Pulmonary artery endothelial cell (primary cell): ENCODE measurements at regions not wholly inside any gene's neighbourhood (a gene's known extent, or its start where the extent isn't known, plus 50 kb on each side); places are given as distances from the start of the nearest gene placed in this dataset.
"Not testable (repeated sequence)": the region's sequence is repeated elsewhere in the genome, so short reads cannot be mapped to it uniquely, and the experiment has no call there.

Source experiments
- DNase-seq: peaks from one replicate; pipeline ENCODE4 v3.0.0-alpha.2; 2011; ENCODE audit warnings: low read depth, low spot score

DNA sequence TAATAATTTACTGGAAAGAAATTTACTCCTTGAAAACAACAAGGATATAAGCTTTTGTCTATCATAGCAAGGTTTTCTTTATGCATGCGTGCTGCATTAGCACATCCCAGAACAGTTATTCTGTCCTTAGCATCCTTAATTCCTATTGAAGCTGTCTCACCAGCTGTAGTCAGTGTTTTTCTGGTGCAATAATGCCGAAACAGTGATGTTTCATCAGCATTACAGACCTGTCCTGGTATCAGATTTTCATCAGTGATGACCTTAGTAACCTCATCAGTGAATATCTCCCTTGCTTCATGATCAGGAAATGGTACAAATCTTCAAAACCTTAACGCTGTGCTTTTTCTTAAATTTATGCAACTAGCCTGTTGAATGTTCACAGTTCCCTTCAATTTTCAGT is 264.7 kb upstream of the STARD13 start:
- DNase-seq, result no peak

DNA sequence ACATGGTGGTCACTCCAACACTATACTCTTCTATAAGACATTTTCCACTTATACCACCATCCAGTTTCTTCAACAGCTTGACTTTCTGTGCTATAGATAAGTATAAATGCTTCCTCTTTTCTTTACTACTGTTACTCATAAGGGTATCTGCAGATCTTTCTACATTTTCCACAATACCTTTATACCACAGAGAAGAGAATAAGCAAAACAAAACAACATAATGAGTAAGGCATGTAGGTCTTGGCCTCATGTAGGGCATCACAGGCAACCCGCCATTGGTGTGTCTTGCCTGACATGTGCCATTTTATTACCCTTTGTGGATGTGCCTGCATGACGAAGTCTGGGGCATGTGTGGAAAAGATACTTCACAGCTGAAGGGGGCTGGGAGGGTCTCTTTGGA is 265.3 kb upstream of the STARD13 start:
- DNase-seq, result no peak

DNA sequence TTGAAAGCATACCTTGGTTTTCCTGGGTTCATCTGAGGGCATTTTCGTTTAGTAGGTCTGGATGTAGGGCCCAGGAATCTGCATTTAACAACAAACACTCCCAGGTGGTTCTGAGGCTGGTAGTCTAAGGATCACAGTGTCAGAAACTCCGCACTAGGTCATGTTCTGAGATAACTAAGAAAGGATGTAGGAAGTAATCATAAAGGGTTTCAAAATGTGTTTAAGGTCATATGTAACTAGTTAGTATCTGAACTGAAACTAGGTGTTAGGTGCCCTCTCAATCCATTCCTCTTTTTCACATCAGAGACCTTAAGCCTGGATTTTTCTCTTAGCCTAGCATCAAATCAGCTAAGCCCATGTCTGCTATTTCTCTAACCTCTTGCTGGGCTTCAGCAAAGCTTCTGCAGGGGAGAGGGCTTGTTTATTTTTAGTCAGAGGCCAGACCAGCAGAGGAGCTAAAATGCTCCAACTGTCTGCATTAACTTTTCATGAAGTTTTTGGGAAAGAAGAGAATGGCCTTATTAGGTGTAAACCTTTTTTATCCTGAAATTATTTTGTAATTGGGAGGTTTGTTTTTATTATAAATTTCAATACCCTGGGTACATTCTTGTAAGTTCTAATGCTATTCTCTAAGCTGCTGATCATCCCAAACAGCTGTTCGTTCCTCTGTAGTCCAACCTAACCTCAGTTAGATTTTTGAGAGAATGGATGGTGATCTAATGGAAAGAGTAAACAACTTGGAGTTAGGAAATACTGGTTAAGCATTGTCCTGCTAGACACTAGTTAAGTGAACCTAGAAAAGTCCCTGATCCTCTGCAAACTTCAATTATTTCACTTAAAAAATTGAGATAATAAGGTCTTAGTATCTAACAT is 262.8 kb upstream of the RFC3 start:
- no peak for DNase-seq

DNA sequence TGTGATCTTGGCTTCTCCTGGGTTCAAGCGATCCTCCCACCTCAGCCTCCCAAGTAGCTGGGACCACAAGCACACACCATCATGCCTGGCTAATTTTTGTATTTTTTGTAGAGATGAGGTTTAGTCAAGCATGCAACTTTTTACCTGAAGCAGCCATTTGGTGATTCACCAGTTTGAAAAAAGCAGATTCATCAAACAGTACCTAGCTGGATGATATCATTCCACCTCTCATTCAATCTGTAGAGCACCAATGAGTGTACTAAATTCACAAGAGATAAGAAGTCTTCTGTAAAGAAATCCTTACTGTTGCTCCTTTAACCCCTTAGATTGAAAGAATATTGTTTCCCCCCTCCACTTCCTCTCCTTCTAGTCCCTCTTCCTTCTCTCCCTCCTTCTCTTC is 261.1 kb upstream of the RFC3 start:
- DNase-seq, result no peak

DNA sequence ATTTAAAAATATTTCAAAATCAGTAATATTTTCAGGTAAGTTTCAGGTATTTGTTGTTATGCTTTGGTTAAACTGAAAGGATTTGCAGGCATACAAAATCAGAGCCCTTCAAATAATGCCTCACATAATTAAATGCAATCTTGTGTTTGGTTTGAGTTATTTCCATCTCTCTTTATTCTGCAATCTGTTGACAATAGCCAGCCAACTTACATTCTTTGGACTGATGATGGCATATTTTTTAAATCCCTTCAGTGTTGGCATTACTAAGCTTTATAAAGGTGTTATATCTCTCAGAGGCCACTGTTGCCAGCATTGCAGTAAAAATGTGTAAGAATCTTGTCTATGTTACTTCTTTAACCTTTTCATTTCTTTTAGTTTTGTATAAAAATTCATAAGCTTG is 257.2 kb upstream of the RFC3 start:
- DNase-seq, result no peak

DNA sequence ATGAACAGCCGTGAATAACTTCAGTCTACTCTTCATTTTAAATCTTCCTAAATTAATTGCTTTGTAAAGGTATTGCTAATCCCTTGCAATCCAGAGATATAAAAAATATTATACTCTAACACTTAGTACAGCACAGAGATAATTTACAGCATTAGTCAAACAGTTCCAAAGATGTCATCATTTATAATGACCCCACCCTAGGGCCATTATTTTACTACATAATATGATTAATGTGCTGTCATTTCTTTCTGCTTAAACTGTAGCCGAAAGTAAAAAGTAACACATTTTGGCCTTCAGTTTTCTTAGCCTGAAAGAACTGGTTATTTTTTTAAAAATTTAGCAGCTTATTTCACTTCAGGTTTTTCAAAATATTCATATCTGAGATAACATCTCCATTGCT is 256.3 kb upstream of the RFC3 start:
- DNase-seq, result no peak

DNA sequence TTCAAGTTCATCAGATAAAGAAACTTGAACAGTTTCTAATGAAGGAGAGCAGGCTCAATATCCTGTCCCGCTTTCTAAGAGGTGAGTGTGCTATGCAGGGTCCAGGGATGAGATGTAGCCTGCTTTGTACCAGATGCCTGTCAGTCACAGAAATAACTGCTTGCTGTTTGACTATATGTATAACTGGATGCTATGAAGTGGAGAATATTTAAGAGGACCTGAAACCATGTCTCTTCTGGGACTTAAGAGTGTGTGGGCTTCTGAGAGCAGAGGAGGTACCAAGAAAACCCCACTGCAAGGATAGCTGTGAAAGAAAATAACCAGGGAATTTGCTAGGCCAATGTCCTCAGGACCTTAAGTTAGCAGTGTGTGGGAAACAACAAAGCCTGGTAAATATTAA is 246.3 kb upstream of the RFC3 start:
- no peak for DNase-seq

DNA sequence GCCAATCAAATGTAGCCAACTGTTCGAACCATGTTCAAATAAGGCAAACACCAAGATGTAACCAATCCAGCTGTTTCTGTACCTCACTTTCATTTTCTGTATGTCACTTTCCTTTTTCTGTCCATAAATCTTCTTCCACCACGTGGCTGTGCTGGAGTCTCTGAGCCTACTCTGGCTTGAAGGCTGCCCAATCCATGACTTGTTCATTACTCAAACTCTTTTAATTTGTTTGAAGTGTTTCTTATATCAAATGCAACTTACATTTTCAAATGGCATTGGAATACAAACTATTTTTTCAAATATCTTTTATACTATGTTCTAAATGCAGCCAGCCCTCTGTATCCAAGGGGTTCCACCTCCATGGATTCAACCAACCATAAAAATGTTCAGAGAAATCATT is 245.6 kb upstream of the RFC3 start:
- not testable (repeated sequence) for DNase-seq

DNA sequence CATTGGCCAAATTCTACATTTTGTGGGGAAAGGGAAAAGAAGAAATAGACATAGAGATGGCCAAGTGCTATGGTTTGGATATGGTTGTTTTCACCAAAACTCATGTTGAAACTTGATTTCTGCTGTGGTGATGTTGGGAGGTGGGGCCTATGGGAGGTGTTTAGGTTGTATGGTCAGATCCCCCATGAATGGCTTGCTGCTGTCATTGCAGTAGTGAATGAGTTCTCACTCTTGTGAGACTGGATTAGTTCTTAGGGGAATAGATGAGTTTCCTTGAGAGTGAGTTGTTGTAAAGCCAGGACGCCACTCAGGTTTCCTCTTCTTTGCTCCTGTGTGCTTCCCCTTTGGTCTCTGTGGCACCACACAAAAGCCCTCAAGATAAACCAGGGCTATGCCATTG is 242.6 kb upstream of the RFC3 start:
- DNase-seq, result no peak

DNA sequence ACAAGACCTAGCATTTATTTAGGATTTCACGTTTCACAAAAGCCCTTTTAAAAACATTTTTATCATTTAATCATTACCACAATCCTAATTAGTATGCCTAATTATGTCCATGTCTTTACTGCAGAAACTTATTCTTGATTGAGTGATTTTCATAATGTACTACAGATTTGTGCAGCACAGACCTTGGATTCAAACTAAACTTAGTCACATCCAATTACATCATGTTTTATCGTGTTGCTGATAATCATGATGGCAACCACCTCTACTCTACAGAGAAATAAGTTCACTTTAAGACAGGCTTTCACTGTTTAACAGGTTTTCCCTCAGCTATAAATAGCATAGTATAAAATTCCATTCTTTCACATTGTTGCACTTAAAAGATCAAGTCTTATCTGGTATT is 240.9 kb upstream of the RFC3 start:
- no peak for DNase-seq

DNA sequence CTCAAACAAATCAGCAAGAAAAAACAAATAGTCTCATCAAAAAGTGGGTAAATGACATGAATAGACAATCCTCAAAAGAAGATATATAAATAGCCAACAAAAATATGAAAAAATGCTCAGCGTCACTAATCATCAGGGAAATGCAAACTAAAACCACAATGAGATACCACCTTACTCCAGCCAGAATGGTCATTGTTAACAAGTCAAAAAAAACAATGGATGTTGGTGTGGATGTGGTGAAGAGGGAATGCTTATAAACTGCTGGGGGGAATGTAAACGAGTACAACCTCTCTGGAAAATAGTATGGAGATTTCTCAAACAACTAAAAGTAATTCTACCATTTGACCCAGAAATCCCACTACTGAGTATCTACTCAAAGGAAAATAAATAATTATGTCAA is 239.2 kb upstream of the RFC3 start:
- DNase-seq, result no peak

DNA sequence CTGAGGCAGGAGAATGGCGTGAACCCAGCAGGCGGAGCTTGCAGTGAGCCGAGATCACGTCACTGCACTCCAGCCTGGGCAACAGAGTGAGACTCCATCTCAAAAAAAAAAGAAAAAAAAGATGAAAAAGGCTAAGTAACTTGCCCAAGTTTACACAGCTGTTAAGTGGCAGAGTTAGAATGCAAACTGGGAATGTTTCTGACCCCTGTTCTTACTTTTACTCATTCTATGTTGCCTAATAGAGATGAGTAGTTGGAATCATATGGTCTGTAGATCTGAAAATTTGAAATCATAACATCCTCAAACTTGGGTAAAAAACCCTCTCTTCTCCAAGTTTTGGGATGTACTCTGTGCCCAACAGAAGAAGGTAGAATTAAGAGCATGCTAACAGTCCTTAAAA is 235.8 kb upstream of the RFC3 start:
- no peak for DNase-seq

DNA sequence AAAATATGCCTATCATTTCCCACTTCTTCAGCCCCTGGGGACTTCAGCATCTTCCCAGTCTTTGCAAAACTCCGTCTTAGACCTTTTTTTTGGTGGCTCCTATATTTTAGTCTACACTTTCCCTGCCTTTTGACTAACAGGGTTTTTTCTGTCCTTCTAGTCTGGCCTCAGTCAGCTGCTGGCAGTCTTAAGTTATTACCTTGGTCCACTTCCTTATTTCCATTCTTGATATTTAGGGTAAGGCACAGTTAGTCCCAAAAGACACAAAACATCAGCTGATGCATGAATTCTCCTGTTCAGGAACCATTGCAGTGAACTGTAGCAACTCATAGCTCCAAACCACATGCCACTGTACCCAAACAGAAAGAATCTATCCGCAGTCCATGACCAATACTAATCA is 234.6 kb upstream of the RFC3 start:
- DNase-seq, result no peak

DNA sequence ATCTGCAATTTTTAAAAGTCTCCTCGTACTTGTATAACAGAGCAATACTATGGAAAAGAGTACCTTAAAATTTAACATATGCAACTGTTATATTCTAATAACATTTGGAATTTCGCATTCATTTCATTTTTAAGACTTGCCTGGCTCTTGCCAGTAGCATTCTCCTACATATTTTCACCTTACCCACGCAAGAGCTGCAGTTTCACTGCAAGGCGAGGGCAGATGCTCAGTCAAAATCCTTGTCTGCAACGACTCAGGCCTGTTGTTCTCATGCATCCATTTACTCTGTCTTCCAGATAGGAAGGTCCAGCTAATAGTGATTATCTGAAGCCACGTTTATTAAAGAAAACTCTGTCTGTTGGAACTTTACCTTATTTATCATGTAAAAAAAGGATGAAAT is 227.0 kb upstream of the RFC3 start:
- DNase-seq, result no peak

DNA sequence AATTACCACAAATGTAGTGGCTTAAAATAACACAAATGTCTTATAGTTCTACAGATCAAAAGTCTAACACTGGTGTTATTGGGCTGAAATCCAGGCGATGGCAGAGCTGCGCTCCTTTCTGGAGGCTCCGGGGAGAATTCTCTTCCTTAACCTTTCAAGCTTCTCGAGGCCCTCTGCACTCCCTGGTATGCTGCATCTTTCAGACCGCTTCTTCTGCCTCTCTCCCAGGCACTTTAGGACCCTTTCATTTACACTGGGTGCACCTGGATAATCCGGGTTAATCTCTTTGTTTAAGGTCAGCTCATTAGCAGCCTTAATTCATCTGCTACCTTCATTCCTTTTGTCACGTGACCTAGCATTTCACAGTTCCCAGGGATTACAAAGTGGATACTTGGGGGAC is 211.3 kb upstream of the RFC3 start:
- DNase-seq, result no peak

DNA sequence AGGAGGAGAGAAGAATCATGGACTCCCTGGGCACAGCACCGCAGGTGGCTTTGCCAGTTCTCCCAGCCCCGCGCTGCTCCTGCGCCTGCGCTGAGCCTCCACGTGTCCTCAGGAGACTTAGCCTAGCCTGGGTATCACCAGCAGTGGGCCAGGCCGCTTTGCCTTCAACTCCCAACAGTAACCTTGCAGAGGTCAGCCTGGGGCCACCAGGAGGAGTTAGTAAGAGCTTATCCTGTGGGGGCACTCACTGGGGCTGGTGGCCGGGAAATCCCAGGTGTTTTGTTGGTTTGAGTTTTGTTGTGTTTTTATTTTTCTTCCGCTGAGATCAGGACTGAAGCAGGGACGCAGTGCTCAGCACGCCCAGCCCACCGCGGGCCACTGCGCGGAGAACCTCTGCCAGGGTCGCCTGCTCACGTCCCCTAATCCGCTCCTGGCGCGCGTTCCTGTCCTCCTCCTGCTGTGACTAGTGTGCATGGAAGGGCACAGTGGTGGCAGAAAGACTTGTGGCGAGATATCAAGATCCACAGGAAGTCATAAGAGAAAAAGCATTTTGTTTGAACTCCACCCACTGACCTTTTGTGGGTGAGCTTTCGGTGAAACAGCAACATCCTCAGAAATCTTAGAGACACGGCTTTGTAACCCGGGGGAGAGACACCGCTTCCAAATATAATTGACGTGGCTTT is 207.4 kb upstream of the RFC3 start:
- DNase-seq, result no peak

DNA sequence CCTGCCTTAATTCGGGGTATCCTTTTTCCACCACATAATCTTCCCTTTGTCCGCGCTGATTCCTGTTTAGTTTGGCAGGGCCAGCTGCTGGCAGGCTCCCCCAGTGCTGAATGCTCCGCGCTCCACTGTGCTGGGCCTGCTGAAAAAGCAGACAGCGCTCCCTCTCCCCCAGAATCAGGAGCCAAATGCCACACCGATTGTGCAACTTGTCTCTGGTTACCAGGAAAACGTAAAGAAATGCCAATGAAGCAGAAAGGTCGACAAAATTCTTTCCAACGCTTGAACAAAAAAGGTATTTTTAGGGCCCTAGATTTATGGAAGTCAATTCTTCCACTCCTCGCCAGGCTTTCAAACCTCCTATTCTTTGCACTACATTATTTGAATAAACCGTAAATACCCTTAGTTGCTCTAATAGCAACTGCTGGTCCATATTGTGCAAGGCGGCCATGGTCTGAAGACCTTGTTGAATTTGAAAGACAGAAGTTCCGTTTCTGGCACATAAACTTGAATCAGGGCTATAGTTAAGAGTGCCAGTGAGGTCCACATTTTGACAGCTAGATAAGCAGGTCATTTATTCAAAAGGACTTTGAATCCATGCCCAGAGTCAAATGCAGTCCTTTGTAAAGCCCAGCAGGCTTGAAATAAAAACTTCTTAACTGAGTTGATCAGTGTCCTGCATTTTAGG is 206.7 kb upstream of the RFC3 start:
- DNase-seq, result peak; percentile 0

DNA sequence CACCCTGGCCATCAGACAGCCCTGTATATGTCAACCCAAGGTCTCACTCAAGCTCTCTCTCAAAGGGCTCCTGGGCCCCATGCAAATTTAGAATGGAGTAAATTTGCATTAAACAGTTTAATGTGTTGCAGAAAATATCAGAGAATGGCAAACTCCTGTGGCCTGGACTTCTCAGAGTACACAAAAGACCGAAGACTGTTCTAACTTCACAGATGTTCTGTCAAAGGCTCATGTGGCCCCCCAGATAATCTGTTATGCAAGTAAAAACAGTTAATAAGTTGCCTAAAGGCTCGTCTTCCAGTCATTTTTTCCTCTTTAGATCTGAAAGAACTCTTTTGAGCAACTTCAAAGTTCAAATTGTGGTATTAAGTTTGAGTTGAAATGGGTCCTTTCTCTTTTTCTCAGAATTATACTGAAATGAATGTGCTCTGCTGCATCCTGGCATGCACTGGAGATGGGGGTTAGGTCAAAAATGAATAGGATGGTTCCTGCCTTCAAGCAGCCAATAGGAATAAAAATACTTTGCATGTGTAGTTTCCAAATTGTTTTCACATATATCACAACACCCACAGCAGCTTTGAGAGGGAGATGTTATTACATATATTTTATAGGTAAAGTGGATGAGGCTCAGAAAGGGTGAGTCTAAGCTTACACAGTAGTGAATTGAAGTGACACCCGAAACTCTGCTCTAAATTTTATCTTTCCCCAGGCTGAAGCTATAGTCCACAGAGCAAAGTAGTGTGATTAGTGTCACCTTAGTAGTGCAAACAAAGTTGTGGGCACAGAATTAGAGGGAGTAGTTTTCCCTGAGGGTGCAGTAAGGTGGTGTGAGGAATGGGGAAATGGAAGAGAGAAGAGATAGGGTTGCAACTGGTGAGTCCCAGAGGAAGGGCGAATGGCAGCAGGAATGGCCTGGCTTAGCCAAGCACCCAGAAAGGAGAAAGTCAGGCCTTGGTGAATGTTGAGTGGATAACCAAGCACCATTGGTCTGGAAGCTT is 205.0 kb upstream of the RFC3 start:
- DNase-seq, result no peak

DNA sequence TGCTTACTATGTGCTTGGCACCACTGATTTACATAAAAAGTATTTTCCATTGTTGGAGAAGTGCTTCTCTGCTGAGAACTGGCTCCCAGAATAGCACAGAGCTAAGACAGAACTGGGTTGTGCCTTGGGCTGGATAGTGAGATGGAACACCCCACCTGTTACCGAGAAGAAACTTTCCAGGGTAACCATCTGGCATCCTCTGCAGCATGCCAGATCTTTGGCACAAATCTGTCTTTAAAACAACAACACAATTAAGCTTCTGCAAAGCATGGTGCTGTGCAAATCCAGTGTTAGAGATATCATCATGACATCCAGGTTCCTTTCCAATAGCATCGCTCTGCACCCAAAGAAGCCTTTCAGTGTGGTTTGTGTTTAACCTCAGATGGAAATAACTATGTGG is 202.5 kb upstream of the RFC3 start:
- DNase-seq, result no peak

DNA sequence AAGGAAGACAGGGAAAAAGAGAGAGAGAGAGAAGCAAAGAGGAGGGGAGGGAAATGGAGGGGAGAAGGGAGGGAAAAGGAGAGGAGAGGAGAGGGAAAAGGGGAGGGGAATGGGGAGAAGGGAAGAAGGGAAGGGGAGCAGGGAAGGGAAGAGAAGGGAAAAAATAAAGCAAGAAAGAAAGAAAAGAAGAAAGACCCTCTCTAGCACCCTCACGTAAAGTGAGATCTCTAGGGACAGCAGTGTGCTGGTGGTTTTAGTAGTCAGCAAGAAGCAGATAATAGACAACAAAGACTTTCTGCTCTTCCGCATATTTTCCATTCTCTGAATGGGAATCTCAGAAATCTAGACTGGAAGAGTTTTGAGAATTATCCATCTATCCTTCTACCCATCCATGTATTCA is 201.8 kb upstream of the RFC3 start:
- no peak for DNase-seq

DNA sequence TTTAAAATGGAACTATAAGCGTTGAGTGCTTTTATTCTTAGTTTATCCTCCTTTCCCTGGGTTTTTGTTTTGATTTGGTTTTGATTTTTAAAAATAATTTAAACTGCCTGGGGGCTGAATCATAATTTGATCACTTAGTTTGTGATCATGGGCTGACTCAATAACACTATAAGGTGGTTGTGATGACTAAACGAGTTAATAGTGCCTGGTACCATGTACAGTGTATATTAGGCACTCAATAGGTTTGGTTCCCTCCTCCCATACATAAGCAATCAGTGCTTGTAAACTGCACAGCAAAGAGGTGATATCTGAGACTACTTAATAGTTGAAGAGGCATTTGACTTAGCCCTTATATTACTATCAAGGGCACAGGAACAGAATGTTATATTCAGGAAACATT is 200.9 kb upstream of the RFC3 start:
- DNase-seq, result no peak
